Fibroblast of the aortic adventitia (primary cell): ENCODE measurements at regions not wholly inside any gene's neighbourhood (a gene's known extent, or its start where the extent isn't known, plus 50 kb on each side); places are given as distances from the start of the nearest gene placed in this dataset.

Experiments
- DNase-seq: peaks from one replicate; pipeline ENCODE4 v3.0.0-alpha.2; 2010; ENCODE audit warnings: low read depth
- H3K4me3 ChIP-seq: 2 replicates; pipeline ENCODE4 v1.5.1; 2011; ENCODE audit warnings: low read depth, mild to moderate bottlenecking, control low read depth, low read length, moderate library complexity
- CTCF ChIP-seq: IDR thresholded peaks from 2 replicates; pipeline ENCODE4 v1.5.1; 2011; ENCODE audit warnings: mild to moderate bottlenecking, low read length, control low read depth, inconsistent platforms; ENCODE audit not compliant: insufficient read depth

- no peak overlapping the region for H3K4me3 ChIP-seq
- peak; percentile 77 for DNase-seq
- TF ChIP-seq CTCF = no peak
These were observed 172.2 kb downstream of the C7orf25 start for GRCh38 chr7:42739638-42740037.

GRCh38 chr7:42736931-42737330 is 174.9 kb downstream of the C7orf25 start:
- no peak for DNase-seq
- peak; percentile 14 for TF ChIP-seq CTCF
- no peak overlapping the region for H3K4me3 ChIP-seq

- TF ChIP-seq CTCF = no peak
- peak; percentile 68 for DNase-seq
- H3K4me3 ChIP-seq = no peak overlapping the region
These were observed 176.8 kb downstream of the C7orf25 start for GRCh38 chr7:42735081-42735480.

GRCh38 chr7:42734568-42734967 is 177.3 kb downstream of the C7orf25 start:
- no peak overlapping the region for H3K4me3 ChIP-seq
- no peak for TF ChIP-seq CTCF
- DNase-seq = peak; percentile 83

- no peak for TF ChIP-seq CTCF
- no peak overlapping the region for H3K4me3 ChIP-seq
- DNase-seq = no peak
These were observed 178.8 kb downstream of the C7orf25 start for GRCh38 chr7:42733040-42733439.

GRCh38 chr7:42730586-42730985 is 181.3 kb downstream of the C7orf25 start:
- TF ChIP-seq CTCF = no peak
- H3K4me3 ChIP-seq = no peak overlapping the region
- DNase-seq = peak; percentile 58

GRCh38 chr7:42729053-42729765 is 182.7 kb downstream of the C7orf25 start:
- no peak overlapping the region for H3K4me3 ChIP-seq
- DNase-seq = no peak
- no peak for TF ChIP-seq CTCF
